IMR-90 (cell line): ENCODE measurements at regions not wholly inside any gene's neighbourhood (a gene's known extent, or its start where the extent isn't known, plus 50 kb on each side); places are given as distances from the start of the nearest gene placed in this dataset.

Experiments used
- ATAC-seq: fragments of 200-7000 bp; cut with Tn5 transposase; 2 replicates; pipeline ENCODE4 v1.9.1; 2020; ENCODE audit warnings: low read depth, mild to moderate bottlenecking, moderate library complexity
- BruUV-seq: library from RNA; stranded (reverse); fragments of 400-500 nt; replicated peaks from 2 replicates; lab custom pipeline; 2021; lab: Mats Ljungman, UMichigan
- CTCF ChIA-PET: fragments of 300-600 bp; formaldehyde crosslinking; extraction: SDS; loops from one replicate; lab custom pipeline; 2021; ENCODE audit warnings: antibody characterized with exemption; lab: Yijun Ruan, JAX
- POLR2A ChIA-PET: fragments of 300-600 bp; sonication (Branson Sonifier 250); formaldehyde crosslinking; loops from one replicate; lab custom pipeline; 2022; ENCODE audit warnings: antibody characterized with exemption; ENCODE audit not compliant: unreplicated experiment; lab: Charles Lee
- DNase-seq: peaks from one replicate; pipeline ENCODE4 v3.0.0; 2013
- H2AFZ ChIP-seq: replicated peaks from 2 replicates; pipeline ENCODE3; 2013; ENCODE audit warnings: low read length, mild to moderate bottlenecking; ENCODE audit not compliant: poor library complexity
- H2AK5ac ChIP-seq: 2 replicates; pipeline ENCODE4 v1.6.1; 2013; ENCODE audit warnings: low read depth, low read length, inconsistent platforms
- H2AK9ac ChIP-seq: replicated peaks from 2 replicates; pipeline ENCODE3; 2013; ENCODE audit warnings: mild to moderate bottlenecking, low read depth, low read length, moderate library complexity; ENCODE audit not compliant: poor library complexity
- H2BK120ac ChIP-seq: 2 replicates; pipeline ENCODE4 v1.6.1; 2013; ENCODE audit warnings: low read depth, low read length, inconsistent platforms
- H2BK15ac ChIP-seq: 3 replicates; pipeline ENCODE4 v1.6.1; 2013; ENCODE audit warnings: low read depth, low read length, inconsistent platforms
- H2BK20ac ChIP-seq: 2 replicates; pipeline ENCODE4 v1.6.1; 2013; ENCODE audit warnings: low read depth, mild to moderate bottlenecking, inconsistent platforms, low read length, moderate library complexity
- H2BK5ac ChIP-seq: 2 replicates; pipeline ENCODE4 v1.6.1; 2013; ENCODE audit warnings: mild to moderate bottlenecking, low read depth, low read length, inconsistent platforms; ENCODE audit not compliant: poor library complexity, severe bottlenecking
- H3K14ac ChIP-seq: replicated peaks from 2 replicates; pipeline ENCODE4 v1.6.1; 2013; ENCODE audit warnings: low read depth, low read length, inconsistent platforms
- H3K18ac ChIP-seq: 2 replicates; pipeline ENCODE4 v1.6.1; 2013; ENCODE audit warnings: low read depth, low read length, control low read depth
- H3K23ac ChIP-seq: 2 replicates; pipeline ENCODE4 v1.6.1; 2013; ENCODE audit warnings: low read depth, low read length, inconsistent platforms
- H3K27ac ChIP-seq: 2 replicates; pipeline ENCODE4 v1.5.1; 2013; ENCODE audit warnings: mild to moderate bottlenecking, control low read depth, low read length; ENCODE audit not compliant: insufficient read depth
- H3K27me3 ChIP-seq: 2 replicates; pipeline ENCODE4 v1.6.1; 2013; ENCODE audit warnings: low read length; ENCODE audit not compliant: control insufficient read depth, insufficient read depth
- H3K36me3 ChIP-seq: 2 replicates; pipeline ENCODE4 v1.6.1; 2013; ENCODE audit warnings: low read length, mixed read lengths; ENCODE audit not compliant: control insufficient read depth, insufficient read depth
- H3K4ac ChIP-seq: 2 replicates; pipeline ENCODE4 v1.6.1; 2013; ENCODE audit warnings: low read depth, low read length, inconsistent platforms
- H3K4me1 ChIP-seq: 2 replicates; pipeline ENCODE4 v1.6.1; 2013; ENCODE audit warnings: low read length, mixed read lengths; ENCODE audit not compliant: control insufficient read depth, insufficient read depth
- H3K4me2 ChIP-seq: 2 replicates; pipeline ENCODE4 v1.6.1; 2013; ENCODE audit warnings: low read depth, mild to moderate bottlenecking, control low read depth, low read length, moderate library complexity
- H3K4me3 ChIP-seq: 2 replicates; pipeline ENCODE4 v1.5.1; 2013; ENCODE audit warnings: low read depth, mild to moderate bottlenecking, control low read depth, low read length, moderate library complexity; ENCODE audit not compliant: insufficient read depth
- H3K56ac ChIP-seq: 2 replicates; pipeline ENCODE4 v1.6.1; 2013; ENCODE audit warnings: low read length, inconsistent platforms; ENCODE audit not compliant: insufficient read depth; ENCODE audit errors: extremely low read depth
- H3K79me1 ChIP-seq, 2 experiments: 2 replicates each; pipeline ENCODE4 v1.6.1; 2013; ENCODE audit warnings: low read length in 2 of 2, inconsistent platforms in 1 of 2, low read depth in 1 of 2
- H3K9ac ChIP-seq: 2 replicates; pipeline ENCODE4 v1.6.1; 2013; ENCODE audit warnings: low read depth, low read length, control low read depth
- H3K9me1 ChIP-seq: 2 replicates; pipeline ENCODE4 v1.6.1; 2013; ENCODE audit warnings: low read length, inconsistent platforms; ENCODE audit not compliant: insufficient read depth
- H3K9me3 ChIP-seq: 2 replicates; pipeline ENCODE4 v1.6.1; 2013; ENCODE audit warnings: low read length; ENCODE audit not compliant: control insufficient read depth, insufficient read depth
- H4K20me1 ChIP-seq: 2 replicates; pipeline ENCODE4 v1.6.1; 2013; ENCODE audit warnings: low read length, inconsistent platforms; ENCODE audit not compliant: insufficient read depth
- H4K5ac ChIP-seq: 2 replicates; pipeline ENCODE4 v1.6.1; 2013; ENCODE audit warnings: mild to moderate bottlenecking, low read depth, low read length, control low read depth
- H4K8ac ChIP-seq, 2 experiments: 2 replicates each; pipeline ENCODE4 v1.6.1; 2013; ENCODE audit warnings: low read depth in 2 of 2, low read length in 2 of 2, control low read depth in 1 of 2, inconsistent platforms in 1 of 2
- H4K91ac ChIP-seq: 2 replicates; pipeline ENCODE4 v1.6.1; 2013; ENCODE audit warnings: low read depth, low read length, inconsistent platforms; ENCODE audit not compliant: insufficient read depth
- BHLHE40 ChIP-seq: fragments of 150-350 bp; IDR thresholded peaks from 2 replicates; pipeline ENCODE4 v1.6.1; 2016; ENCODE audit warnings: mild to moderate bottlenecking, low read depth, low read length
- CHD1 ChIP-seq: IDR thresholded peaks from 2 replicates; pipeline ENCODE4 v1.6.1; 2012; ENCODE audit warnings: low read depth, low read length, improper control_type of control experiment
- WGBS, 2 experiments: methylation state at CpG; one replicate each; pipeline versions ENCODE4 v1.1.5 to v1.1.7; 2013; ENCODE audit warnings: missing lambda C conversion rate in 2 of 2; ENCODE audit not compliant: insufficient read length in 1 of 2; ENCODE audit errors: extremely low coverage in 2 of 2; 5-methylcytosine and 5-hydroxymethylcytosine counted together
- dilution Hi-C: fragments of 300-500 bp; cut with HindIII; formaldehyde crosslinking; loops from one replicate; pipeline ENCODE4 v1.14.3; 2018; ENCODE audit warnings: low sequenced_read_pairs; ENCODE audit not compliant: unreplicated experiment
- in situ Hi-C: fragments of 300-500 bp; cut with MboI; formaldehyde crosslinking; loops from 3 replicates; pipeline ENCODE4 v1.14.3; 2019; ENCODE audit warnings: low sequenced_read_pairs, inconsistent platforms, mixed read lengths
- intact Hi-C: fragments of 100-400 bp; cut with micrococcal nuclease; formaldehyde crosslinking; loops from 2 replicates; pipeline ENCODE4 v1.10.0; 2022
- TF ChIP-seq, protein P1 (sequence below): conservative IDR thresholded peaks from 2 replicates; pipeline ENCODE4 v1.5.1; 2012; ENCODE audit warnings: mild to moderate bottlenecking, low read depth, low read length, improper control_type of control experiment
- TF ChIP-seq, protein P2 (sequence below): fragments of 150-350 bp; IDR thresholded peaks from 2 replicates; pipeline ENCODE4 v1.6.1; 2017; ENCODE audit warnings: mild to moderate bottlenecking, antibody characterized with exemption, low read length, low read depth

DNA sequence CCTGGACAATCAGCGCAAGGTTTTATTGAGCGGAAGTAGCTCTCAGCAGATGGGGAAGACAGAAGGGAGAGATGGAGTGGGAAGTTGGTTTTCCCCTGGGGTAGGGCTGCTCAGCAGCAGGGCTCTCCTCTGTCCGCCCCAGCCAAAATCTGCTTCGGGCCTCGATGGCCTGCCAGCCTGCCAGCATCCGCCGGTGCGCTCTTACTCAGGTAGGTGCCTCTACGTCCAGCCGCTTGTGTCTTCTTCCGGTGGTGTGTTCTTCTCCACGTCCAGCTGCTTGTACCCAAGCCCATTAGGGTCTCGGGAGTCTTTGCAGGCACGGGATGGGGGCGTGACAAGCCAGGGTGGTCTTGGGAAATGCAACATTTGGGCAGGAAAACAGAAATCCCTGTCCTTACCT lies 1340.0 kb upstream of the MAP3K7 start:
- H3K23ac ChIP-seq = no peak overlapping the region
- H3K9me3 ChIP-seq = peaks cover 6% of the 10 kb centered on the region
- no peak overlapping the region for H3K4me2 ChIP-seq
- TF ChIP-seq BHLHE40 = no peak
- TF ChIP-seq, protein P1, sequence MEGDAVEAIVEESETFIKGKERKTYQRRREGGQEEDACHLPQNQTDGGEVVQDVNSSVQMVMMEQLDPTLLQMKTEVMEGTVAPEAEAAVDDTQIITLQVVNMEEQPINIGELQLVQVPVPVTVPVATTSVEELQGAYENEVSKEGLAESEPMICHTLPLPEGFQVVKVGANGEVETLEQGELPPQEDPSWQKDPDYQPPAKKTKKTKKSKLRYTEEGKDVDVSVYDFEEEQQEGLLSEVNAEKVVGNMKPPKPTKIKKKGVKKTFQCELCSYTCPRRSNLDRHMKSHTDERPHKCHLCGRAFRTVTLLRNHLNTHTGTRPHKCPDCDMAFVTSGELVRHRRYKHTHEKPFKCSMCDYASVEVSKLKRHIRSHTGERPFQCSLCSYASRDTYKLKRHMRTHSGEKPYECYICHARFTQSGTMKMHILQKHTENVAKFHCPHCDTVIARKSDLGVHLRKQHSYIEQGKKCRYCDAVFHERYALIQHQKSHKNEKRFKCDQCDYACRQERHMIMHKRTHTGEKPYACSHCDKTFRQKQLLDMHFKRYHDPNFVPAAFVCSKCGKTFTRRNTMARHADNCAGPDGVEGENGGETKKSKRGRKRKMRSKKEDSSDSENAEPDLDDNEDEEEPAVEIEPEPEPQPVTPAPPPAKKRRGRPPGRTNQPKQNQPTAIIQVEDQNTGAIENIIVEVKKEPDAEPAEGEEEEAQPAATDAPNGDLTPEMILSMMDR = no peak
- TF ChIP-seq, protein P2, sequence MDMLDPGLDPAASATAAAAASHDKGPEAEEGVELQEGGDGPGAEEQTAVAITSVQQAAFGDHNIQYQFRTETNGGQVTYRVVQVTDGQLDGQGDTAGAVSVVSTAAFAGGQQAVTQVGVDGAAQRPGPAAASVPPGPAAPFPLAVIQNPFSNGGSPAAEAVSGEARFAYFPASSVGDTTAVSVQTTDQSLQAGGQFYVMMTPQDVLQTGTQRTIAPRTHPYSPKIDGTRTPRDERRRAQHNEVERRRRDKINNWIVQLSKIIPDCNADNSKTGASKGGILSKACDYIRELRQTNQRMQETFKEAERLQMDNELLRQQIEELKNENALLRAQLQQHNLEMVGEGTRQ = no peak
- TF ChIP-seq CHD1 = no peak
- no peaks in the 10 kb centered on the region for H3K27me3 ChIP-seq
- H4K20me1 ChIP-seq = no peaks in the 10 kb centered on the region
- H3K36me3 ChIP-seq = no peaks in the 10 kb centered on the region
- no peak overlapping the region for H2BK120ac ChIP-seq
- H3K56ac ChIP-seq = no peak overlapping the region
- H2AK9ac ChIP-seq = no peak overlapping the region
- intact Hi-C loops = no loop called here
- no peak overlapping the region for H2BK15ac ChIP-seq
- WGBS, 2 experiments = 81% methylated on average over 6 of the region's 15 CpGs; no CpG with 5 or more reads in 1 of the 2 experiments
- no TSS peak for BruUV-seq
- in situ Hi-C loops = no loop called here
- no peak overlapping the region for H2BK5ac ChIP-seq
- H4K91ac ChIP-seq = no peak overlapping the region
- no peaks in the 10 kb centered on the region for H3K79me1 ChIP-seq
- no peak overlapping the region for H3K9ac ChIP-seq
- no peak overlapping the region for H4K5ac ChIP-seq
- no peak overlapping the region for H3K14ac ChIP-seq
- H3K27ac ChIP-seq = no peak overlapping the region
- no peak overlapping the region for H4K8ac ChIP-seq
- CTCF ChIA-PET = no interaction called here
- H3K4me1 ChIP-seq = no peaks in the 10 kb centered on the region
- dilution Hi-C loops = no loop called here
- POLR2A ChIA-PET = interaction anchor here (0.6 kb wide), 1 partner anchor 214 kb away, joined by 4 read pairs; no protein-coding TSS in a partner anchor
- no peak overlapping the region for H3K18ac ChIP-seq
- no peak overlapping the region for H3K4me3 ChIP-seq
- DNase-seq (no peak), ATAC-seq (no peak)
- no peak overlapping the region for H2BK20ac ChIP-seq
- no peak overlapping the region for H2AFZ ChIP-seq
- H2AK5ac ChIP-seq = no peak overlapping the region
- no peaks in the 10 kb centered on the region for H3K9me1 ChIP-seq
- no peak overlapping the region for H3K4ac ChIP-seq
